Astrocyte (in vitro differentiated cells and primary cell): ENCODE measurements at regions not wholly inside any gene's neighbourhood (a gene's known extent, or its start where the extent isn't known, plus 50 kb on each side); places are given as distances from the start of the nearest gene placed in this dataset.

Source experiments
- DNase-seq: peaks from one replicate; pipeline ENCODE4 v3.0.0-alpha.2; 2010; ENCODE audit warnings: low read depth
- FAIRE-seq: peaks from 2 replicates; lab custom pipeline; 2011; peaks lifted over from hg19 to GRCh38; lab: Jason Lieb, UNC
- H2AFZ ChIP-seq: 2 replicates; pipeline ENCODE4 v1.6.0; 2012; ENCODE audit warnings: low read depth, low read length, inconsistent platforms
- H3K27ac ChIP-seq: 2 replicates; pipeline ENCODE4 v1.5.1; 2011; ENCODE audit warnings: low read depth, low read length, inconsistent platforms
- H3K27me3 ChIP-seq: 2 replicates; pipeline ENCODE4 v1.6.0; 2011; ENCODE audit warnings: low read length, inconsistent platforms; ENCODE audit not compliant: insufficient read depth
- H3K36me3 ChIP-seq: 2 replicates; pipeline ENCODE4 v1.5.1; 2011; ENCODE audit warnings: low read length, inconsistent platforms; ENCODE audit not compliant: insufficient read depth
- H3K4me1 ChIP-seq: 2 replicates; pipeline ENCODE4 v1.5.1; 2011; ENCODE audit warnings: low read length, inconsistent platforms; ENCODE audit not compliant: insufficient read depth
- H3K4me2 ChIP-seq: 2 replicates; pipeline ENCODE4 v1.6.0; 2012; ENCODE audit warnings: low read length, inconsistent platforms
- H3K4me3 ChIP-seq: 2 replicates; pipeline ENCODE4 v1.5.1; 2011; ENCODE audit warnings: low read depth, mild to moderate bottlenecking, low read length, inconsistent platforms; ENCODE audit not compliant: insufficient read depth
- H3K79me2 ChIP-seq: 2 replicates; pipeline ENCODE4 v1.6.0; 2012; ENCODE audit warnings: mild to moderate bottlenecking, low read length, inconsistent platforms; ENCODE audit not compliant: insufficient read depth
- H3K9ac ChIP-seq: 2 replicates; pipeline ENCODE4 v1.6.0; 2012; ENCODE audit warnings: mild to moderate bottlenecking, low read length, inconsistent platforms
- H3K9me3 ChIP-seq: 2 replicates; pipeline ENCODE4 v1.5.1; 2012; ENCODE audit warnings: low read depth, mild to moderate bottlenecking, low read length, inconsistent platforms; ENCODE audit not compliant: insufficient read depth
- H4K20me1 ChIP-seq: 2 replicates; pipeline ENCODE4 v1.6.0; 2012; ENCODE audit warnings: low read length, inconsistent platforms; ENCODE audit not compliant: insufficient read depth
- H3K27ac Mint-ChIP-seq: one replicate; pipeline ENCODE4 v1.8.0; 2021; ENCODE audit warnings: mild to moderate bottlenecking, mixed read lengths; ENCODE audit not compliant: unreplicated experiment
- H3K27me3 Mint-ChIP-seq: one replicate; pipeline ENCODE4 v1.8.0; 2021; ENCODE audit warnings: low read depth, mixed read lengths; ENCODE audit not compliant: unreplicated experiment
- H3K36me3 Mint-ChIP-seq: one replicate; pipeline ENCODE4 v1.8.0; 2021; ENCODE audit warnings: low read depth, mixed read lengths; ENCODE audit not compliant: unreplicated experiment
- H3K4me1 Mint-ChIP-seq: one replicate; pipeline ENCODE4 v1.8.0; 2021; ENCODE audit warnings: low read depth, mixed read lengths; ENCODE audit not compliant: unreplicated experiment
- H3K4me3 Mint-ChIP-seq: one replicate; pipeline ENCODE4 v1.8.0; 2021; ENCODE audit warnings: mild to moderate bottlenecking, moderate library complexity, mixed read lengths; ENCODE audit not compliant: unreplicated experiment
- H3K9me3 Mint-ChIP-seq: one replicate; pipeline ENCODE4 v1.8.0; 2021; ENCODE audit warnings: mild to moderate bottlenecking, mixed read lengths; ENCODE audit not compliant: unreplicated experiment
- EZH2 ChIP-seq: IDR thresholded peaks from 2 replicates; pipeline ENCODE4 v1.6.1; 2012; ENCODE audit warnings: mild to moderate bottlenecking, low read length, inconsistent platforms; ENCODE audit not compliant: insufficient read depth
- TF ChIP-seq, protein P1 (sequence below): IDR thresholded peaks from 2 replicates; pipeline ENCODE4 v1.5.1; 2011; ENCODE audit warnings: low read depth, mild to moderate bottlenecking, inconsistent platforms, low read length, moderate library complexity; ENCODE audit not compliant: insufficient read depth

DNA sequence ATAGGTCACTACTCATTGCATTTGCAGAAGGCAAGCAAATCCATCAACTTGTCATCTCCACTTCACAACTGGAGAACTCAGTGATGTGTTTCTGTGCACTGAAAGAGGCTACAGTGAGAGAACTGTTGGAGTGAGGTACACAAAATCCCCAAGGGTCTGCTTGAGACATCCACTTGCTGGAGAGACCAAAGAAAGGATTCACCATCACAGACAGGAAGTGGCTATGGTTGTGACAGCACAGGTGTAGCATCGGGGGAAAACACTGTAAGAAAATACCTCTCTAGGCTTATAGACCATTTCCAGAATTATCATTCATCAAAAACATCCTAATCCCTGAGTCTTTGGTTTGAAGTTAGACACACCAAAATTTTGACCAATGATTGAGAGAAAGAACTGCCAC lies 201.3 kb upstream of the OR4E1 start:
- Mint-ChIP-seq H3K36me3 (no peaks in the 10 kb centered on the region), H3K4me1 (peaks cover 2% of the 10 kb centered on the region), H3K27me3 (no peaks in the 10 kb centered on the region), H3K27ac (no peak overlapping the region), H3K9me3 (no peaks in the 10 kb centered on the region), H3K4me3 (no peak overlapping the region)
- H3K4me2 ChIP-seq, result no peak overlapping the region
- no peaks in the 10 kb centered on the region for H4K20me1 ChIP-seq
- FAIRE-seq, result no peak
- no peaks in the 10 kb centered on the region for H3K79me2 ChIP-seq
- H3K27me3 ChIP-seq, result no peaks in the 10 kb centered on the region
- TF ChIP-seq EZH2, result no peak
- TF ChIP-seq, protein P1, sequence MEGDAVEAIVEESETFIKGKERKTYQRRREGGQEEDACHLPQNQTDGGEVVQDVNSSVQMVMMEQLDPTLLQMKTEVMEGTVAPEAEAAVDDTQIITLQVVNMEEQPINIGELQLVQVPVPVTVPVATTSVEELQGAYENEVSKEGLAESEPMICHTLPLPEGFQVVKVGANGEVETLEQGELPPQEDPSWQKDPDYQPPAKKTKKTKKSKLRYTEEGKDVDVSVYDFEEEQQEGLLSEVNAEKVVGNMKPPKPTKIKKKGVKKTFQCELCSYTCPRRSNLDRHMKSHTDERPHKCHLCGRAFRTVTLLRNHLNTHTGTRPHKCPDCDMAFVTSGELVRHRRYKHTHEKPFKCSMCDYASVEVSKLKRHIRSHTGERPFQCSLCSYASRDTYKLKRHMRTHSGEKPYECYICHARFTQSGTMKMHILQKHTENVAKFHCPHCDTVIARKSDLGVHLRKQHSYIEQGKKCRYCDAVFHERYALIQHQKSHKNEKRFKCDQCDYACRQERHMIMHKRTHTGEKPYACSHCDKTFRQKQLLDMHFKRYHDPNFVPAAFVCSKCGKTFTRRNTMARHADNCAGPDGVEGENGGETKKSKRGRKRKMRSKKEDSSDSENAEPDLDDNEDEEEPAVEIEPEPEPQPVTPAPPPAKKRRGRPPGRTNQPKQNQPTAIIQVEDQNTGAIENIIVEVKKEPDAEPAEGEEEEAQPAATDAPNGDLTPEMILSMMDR, result no peak
- H3K36me3 ChIP-seq, result no peaks in the 10 kb centered on the region
- no peak overlapping the region for H3K27ac ChIP-seq
- no peaks in the 10 kb centered on the region for H3K9me3 ChIP-seq
- H2AFZ ChIP-seq, result no peak overlapping the region
- no peak overlapping the region for H3K4me3 ChIP-seq
- no peak for DNase-seq
- H3K9ac ChIP-seq, result no peak overlapping the region
- H3K4me1 ChIP-seq, result no peaks in the 10 kb centered on the region

DNA sequence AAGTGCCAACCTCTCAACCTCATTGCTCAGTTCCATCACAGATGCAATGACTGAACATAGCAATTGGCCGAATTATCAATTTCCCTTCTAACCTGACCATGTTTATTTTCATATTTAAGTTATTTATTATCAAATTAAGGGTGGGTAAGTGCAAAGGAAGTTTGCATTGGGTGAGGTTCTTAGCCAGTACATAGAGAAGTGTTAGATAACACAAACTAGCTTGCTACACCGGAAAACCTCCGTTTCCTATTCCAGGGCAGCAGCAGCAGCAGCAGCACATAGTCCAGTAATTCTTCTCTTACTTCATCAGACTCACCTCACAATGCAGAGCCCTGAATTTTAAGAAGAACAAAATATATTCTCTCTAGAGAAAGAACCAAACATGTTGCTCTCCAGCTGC lies 200.5 kb upstream of the OR4E1 start:
- Mint-ChIP-seq H3K4me3 (no peak overlapping the region), H3K27me3 (no peaks in the 10 kb centered on the region), H3K9me3 (no peaks in the 10 kb centered on the region), H3K27ac (no peak overlapping the region), H3K36me3 (no peaks in the 10 kb centered on the region), H3K4me1 (peaks cover 2% of the 10 kb centered on the region)
- Histone ChIP-seq H3K4me1 (no peaks in the 10 kb centered on the region), H2AFZ (no peak overlapping the region), H4K20me1 (no peaks in the 10 kb centered on the region), H3K9me3 (no peaks in the 10 kb centered on the region), H3K9ac (no peak overlapping the region), H3K79me2 (no peaks in the 10 kb centered on the region), H3K27me3 (no peaks in the 10 kb centered on the region), H3K4me3 (no peak overlapping the region), H3K27ac (no peak overlapping the region), H3K36me3 (no peaks in the 10 kb centered on the region), H3K4me2 (no peak overlapping the region)
- TF ChIP-seq, protein P1, result no peak
- TF ChIP-seq EZH2, result no peak
- no peak for FAIRE-seq
- DNase-seq, result no peak

DNA sequence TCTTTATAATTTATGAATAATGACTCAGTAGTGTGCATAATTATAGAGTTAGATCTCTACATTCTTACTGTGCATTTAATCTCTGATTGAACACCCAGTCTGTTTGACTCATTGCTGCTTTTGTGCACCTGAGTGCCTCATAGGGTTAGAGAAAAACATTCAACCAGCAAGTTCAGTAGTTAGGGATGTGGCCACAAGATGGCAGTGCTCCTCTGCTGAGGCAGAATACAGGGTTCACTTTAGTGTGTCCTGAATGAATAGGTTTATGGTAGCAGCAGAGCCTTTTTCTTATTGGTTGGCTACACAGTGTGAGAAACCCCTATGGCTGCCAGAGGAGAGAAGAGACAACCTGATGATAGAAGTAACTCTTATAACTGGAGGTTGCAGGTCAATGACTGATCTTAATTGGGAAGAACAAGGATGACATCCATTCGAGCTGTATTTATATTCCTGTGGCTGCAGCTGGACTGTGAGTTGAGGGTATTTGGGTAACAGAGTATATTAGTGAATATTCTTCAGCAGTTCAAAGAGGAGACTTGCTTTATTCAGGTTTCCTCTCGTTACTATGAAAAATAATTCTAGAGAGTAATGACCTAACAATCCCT lies 194.9 kb upstream of the OR4E1 start:
- Histone ChIP-seq H3K4me2 (no peak overlapping the region), H3K9me3 (no peaks in the 10 kb centered on the region), H3K27ac (no peak overlapping the region), H4K20me1 (no peaks in the 10 kb centered on the region), H3K4me3 (no peak overlapping the region), H3K9ac (no peak overlapping the region), H3K36me3 (no peaks in the 10 kb centered on the region), H3K79me2 (no peaks in the 10 kb centered on the region), H3K4me1 (peaks cover 3% of the 10 kb centered on the region), H2AFZ (no peak overlapping the region), H3K27me3 (no peaks in the 10 kb centered on the region)
- no peak overlapping the region for H3K4me3 Mint-ChIP-seq
- H3K27me3 Mint-ChIP-seq, result no peaks in the 10 kb centered on the region
- no peaks in the 10 kb centered on the region for H3K36me3 Mint-ChIP-seq
- peaks cover 9% of the 10 kb centered on the region for H3K4me1 Mint-ChIP-seq
- no peak for DNase-seq
- peak overlapping the region; percentile 63 for H3K27ac Mint-ChIP-seq
- no peak for FAIRE-seq
- TF ChIP-seq EZH2, result no peak
- TF ChIP-seq, protein P1, result peak; percentile 58
- H3K9me3 Mint-ChIP-seq, result no peaks in the 10 kb centered on the region
